H4 (cell line): ENCODE measurements at regions not wholly inside any gene's neighbourhood (a gene's known extent, or its start where the extent isn't known, plus 50 kb on each side); places are given as distances from the start of the nearest gene placed in this dataset.

Source experiments
- DNase-seq: peaks from one replicate; pipeline ENCODE4 v3.0.0-alpha.2; 2015; ENCODE audit warnings: low spot score

GRCh38 chr2:212945526-212945925 is 205.9 kb downstream of the IKZF2 start:
- DNase-seq, result no peak

- DNase-seq, result no peak
Measured at GRCh38 chr2:212943351-212943750, 208.1 kb downstream of the IKZF2 start.

- DNase-seq, result no peak
Measured at GRCh38 chr2:212941361-212941760, 210.1 kb downstream of the IKZF2 start.

- peak; percentile 56 for DNase-seq
Measured at GRCh38 chr2:212940816-212941215, 210.6 kb downstream of the IKZF2 start.

GRCh38 chr2:212939777-212940531 is 211.5 kb downstream of the IKZF2 start:
- no peak for DNase-seq

GRCh38 chr2:212938144-212938793 is 213.1 kb downstream of the IKZF2 start:
- DNase-seq, result no peak

GRCh38 chr2:212936572-212936971 is 214.8 kb downstream of the IKZF2 start:
- no peak for DNase-seq

GRCh38 chr2:212935752-212936151 is 215.7 kb downstream of the IKZF2 start:
- no peak for DNase-seq

GRCh38 chr2:212931271-212931670 is 220.1 kb downstream of the IKZF2 start:
- DNase-seq, result no peak

- no peak for DNase-seq
Measured at GRCh38 chr2:212930556-212931260, 220.7 kb downstream of the IKZF2 start.

GRCh38 chr2:212929971-212930370 is 221.4 kb downstream of the IKZF2 start:
- DNase-seq, result no peak

- no peak for DNase-seq
Measured at GRCh38 chr2:212929116-212929515, 222.3 kb downstream of the IKZF2 start.

GRCh38 chr2:212928681-212929080 is 222.7 kb downstream of the IKZF2 start:
- DNase-seq, result no peak

- DNase-seq, result no peak
Measured at GRCh38 chr2:212926940-212927339, 224.5 kb downstream of the IKZF2 start.

- DNase-seq, result no peak
Measured at GRCh38 chr2:212923393-212923792, 228.0 kb downstream of the IKZF2 start.

GRCh38 chr2:212922701-212923100 is 228.7 kb downstream of the IKZF2 start:
- DNase-seq, result no peak

- DNase-seq, result no peak
Measured at GRCh38 chr2:212921711-212922110, 229.7 kb downstream of the IKZF2 start.

- DNase-seq, result no peak
Measured at GRCh38 chr2:212921061-212921460, 230.4 kb downstream of the IKZF2 start.

GRCh38 chr2:212919238-212919637 is 232.2 kb downstream of the IKZF2 start:
- DNase-seq, result no peak

- no peak for DNase-seq
Measured at GRCh38 chr2:212918336-212918735, 233.1 kb downstream of the IKZF2 start.

GRCh38 chr2:212915121-212915782 is 236.2 kb downstream of the IKZF2 start:
- no peak for DNase-seq

- DNase-seq, result no peak
Measured at GRCh38 chr2:212914392-212914791, 237.0 kb downstream of the IKZF2 start.
